Endothelial cell (in vitro differentiated cells): ENCODE measurements at regions not wholly inside any gene's neighbourhood (a gene's known extent, or its start where the extent isn't known, plus 50 kb on each side); places are given as distances from the start of the nearest gene placed in this dataset.

Experiments
- DNase-seq: peaks from one replicate; pipeline ENCODE4 v3.0.0; 2021; ENCODE audit warnings: low spot score
- H3K27ac Mint-ChIP-seq: one replicate; pipeline ENCODE4 v1.8.0; 2021; ENCODE audit warnings: mixed read lengths, inconsistent platforms; ENCODE audit not compliant: unreplicated experiment
- H3K27me3 Mint-ChIP-seq: one replicate; pipeline ENCODE4 v1.8.0; 2021; ENCODE audit warnings: mild to moderate bottlenecking, moderate library complexity, mixed read lengths, inconsistent platforms; ENCODE audit not compliant: unreplicated experiment
- H3K36me3 Mint-ChIP-seq: one replicate; pipeline ENCODE4 v1.8.0; 2021; ENCODE audit warnings: mild to moderate bottlenecking, low read depth, mixed read lengths, inconsistent platforms; ENCODE audit not compliant: unreplicated experiment
- H3K4me1 Mint-ChIP-seq: one replicate; pipeline ENCODE4 v1.8.0; 2021; ENCODE audit warnings: mild to moderate bottlenecking, mixed read lengths, inconsistent platforms; ENCODE audit not compliant: unreplicated experiment
- H3K4me3 Mint-ChIP-seq: one replicate; pipeline ENCODE4 v1.8.0; 2021; ENCODE audit warnings: mild to moderate bottlenecking, mixed read lengths, inconsistent platforms; ENCODE audit not compliant: unreplicated experiment
- H3K9me3 Mint-ChIP-seq: one replicate; pipeline ENCODE4 v1.8.0; 2021; ENCODE audit warnings: mixed read lengths, inconsistent platforms; ENCODE audit not compliant: unreplicated experiment
- TF ChIP-seq, protein P1 (sequence below): fragments of 200-600 bp; sonication (generic); IDR thresholded peaks from one replicate; pipeline ENCODE4 v1.5.0; 2021; ENCODE audit warnings: antibody characterized with exemption; ENCODE audit not compliant: unreplicated experiment

DNA sequence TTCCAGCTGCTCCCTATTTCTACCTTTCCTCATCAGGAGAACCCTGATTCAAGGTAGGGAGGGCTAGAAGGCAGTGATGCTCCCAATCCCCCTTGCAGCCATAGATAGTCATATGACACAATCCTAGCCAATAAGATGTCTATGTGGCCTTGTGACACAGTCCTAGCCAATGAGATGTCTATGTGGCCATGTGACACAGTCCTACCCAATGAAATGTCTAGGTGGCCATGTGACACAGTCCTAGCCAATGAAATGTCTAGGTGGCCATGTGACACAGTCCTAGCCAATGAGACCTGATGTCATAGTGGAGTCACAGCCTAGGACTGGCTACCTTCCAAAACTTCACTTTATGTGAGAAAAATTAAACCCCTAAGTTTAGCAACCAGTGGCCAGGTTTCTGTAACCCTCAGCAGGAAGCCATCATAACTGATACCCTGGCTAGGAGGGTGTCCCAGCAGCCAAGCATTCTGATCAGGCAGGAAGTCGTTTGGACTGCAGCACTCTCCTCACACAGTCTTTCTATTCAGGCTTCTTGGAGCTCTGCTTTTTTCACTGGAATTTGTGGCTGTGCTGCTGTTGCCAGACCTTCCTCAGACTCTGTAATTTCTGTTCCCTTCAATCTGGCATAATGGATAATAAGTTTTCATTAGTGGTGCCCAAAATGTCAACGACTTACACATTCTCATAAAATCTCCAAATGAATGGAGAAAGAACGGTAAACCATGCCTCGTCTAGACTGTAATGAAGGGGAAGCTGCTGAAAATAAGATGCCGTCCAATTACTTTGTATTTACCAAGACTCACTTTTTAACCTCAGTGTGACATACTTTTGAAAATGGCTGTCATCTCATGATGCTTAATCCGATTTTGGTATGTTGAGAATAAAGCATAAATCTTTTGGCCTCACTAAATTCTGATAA is 165.0 kb upstream of the NCKAP5 start:
- Mint-ChIP-seq H3K27ac (no peak overlapping the region), H3K36me3 (no peaks in the 10 kb centered on the region), H3K4me3 (no peak overlapping the region), H3K27me3 (peaks cover 3% of the 10 kb centered on the region), H3K4me1 (peaks cover 2% of the 10 kb centered on the region), H3K9me3 (no peaks in the 10 kb centered on the region)
- DNase-seq: no peak
- TF ChIP-seq, protein P1, sequence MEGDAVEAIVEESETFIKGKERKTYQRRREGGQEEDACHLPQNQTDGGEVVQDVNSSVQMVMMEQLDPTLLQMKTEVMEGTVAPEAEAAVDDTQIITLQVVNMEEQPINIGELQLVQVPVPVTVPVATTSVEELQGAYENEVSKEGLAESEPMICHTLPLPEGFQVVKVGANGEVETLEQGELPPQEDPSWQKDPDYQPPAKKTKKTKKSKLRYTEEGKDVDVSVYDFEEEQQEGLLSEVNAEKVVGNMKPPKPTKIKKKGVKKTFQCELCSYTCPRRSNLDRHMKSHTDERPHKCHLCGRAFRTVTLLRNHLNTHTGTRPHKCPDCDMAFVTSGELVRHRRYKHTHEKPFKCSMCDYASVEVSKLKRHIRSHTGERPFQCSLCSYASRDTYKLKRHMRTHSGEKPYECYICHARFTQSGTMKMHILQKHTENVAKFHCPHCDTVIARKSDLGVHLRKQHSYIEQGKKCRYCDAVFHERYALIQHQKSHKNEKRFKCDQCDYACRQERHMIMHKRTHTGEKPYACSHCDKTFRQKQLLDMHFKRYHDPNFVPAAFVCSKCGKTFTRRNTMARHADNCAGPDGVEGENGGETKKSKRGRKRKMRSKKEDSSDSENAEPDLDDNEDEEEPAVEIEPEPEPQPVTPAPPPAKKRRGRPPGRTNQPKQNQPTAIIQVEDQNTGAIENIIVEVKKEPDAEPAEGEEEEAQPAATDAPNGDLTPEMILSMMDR: no peak

DNA sequence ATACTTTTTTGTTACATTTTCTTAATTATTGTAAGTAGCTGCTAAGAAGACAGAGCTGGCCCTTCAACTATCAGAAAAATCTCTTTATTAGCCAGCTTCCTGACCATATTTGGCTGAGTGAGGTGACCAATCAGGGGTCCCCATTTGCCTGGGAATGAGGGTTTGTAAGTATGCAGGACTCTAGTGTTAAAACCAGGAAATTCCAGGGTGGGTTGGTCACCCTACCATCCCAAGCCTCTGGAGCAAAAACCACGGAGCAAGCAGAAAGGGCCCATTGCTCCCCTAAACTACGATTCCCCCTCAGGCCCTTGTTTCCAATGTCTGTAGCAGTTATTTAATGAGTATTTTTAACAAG is 165.6 kb upstream of the NCKAP5 start:
- no peaks in the 10 kb centered on the region for H3K36me3 Mint-ChIP-seq
- H3K27me3 Mint-ChIP-seq: peaks cover 3% of the 10 kb centered on the region
- no peak overlapping the region for H3K4me3 Mint-ChIP-seq
- peaks cover 2% of the 10 kb centered on the region for H3K4me1 Mint-ChIP-seq
- no peak for DNase-seq
- H3K27ac Mint-ChIP-seq: no peak overlapping the region
- TF ChIP-seq, protein P1: no peak
- H3K9me3 Mint-ChIP-seq: no peaks in the 10 kb centered on the region

DNA sequence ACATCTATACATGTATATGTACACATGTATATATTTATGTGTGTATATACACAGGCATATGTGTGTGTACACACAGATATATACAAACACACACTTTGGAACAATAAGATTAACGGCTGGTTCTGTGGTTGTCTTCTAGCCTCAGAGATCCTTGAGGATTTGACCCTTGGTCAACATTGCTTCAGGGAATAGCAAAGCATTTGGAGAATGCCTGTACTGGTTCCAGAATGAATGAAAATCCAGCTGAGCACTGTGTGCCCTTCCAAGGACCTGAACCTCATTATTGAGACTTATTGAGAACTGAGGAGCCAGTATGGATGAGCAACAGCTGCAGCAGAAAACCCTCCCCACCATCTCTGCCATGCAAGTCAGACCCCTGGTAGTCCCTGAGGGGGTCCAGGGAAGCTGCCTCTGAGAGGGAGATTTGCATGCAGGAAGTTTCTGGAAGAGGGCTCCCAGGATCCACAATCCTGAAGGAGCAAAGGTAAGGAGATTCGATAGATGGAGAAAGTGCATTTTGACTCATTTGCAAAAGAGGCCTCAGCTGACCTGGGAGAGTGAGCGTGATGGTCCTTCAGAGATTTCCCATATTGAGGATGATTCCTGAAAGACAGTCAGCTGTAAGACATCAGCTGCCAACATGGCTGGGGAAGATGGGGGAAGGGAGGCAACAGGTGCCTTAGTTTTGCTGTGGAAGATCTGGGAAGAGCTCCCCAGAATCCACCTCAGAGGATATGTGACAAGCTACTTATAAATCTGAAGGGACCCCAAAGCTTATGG is 166.6 kb upstream of the NCKAP5 start:
- Mint-ChIP-seq H3K27ac (no peak overlapping the region), H3K4me1 (peaks cover 2% of the 10 kb centered on the region), H3K27me3 (peaks cover 3% of the 10 kb centered on the region), H3K9me3 (no peaks in the 10 kb centered on the region), H3K4me3 (no peak overlapping the region), H3K36me3 (no peaks in the 10 kb centered on the region)
- TF ChIP-seq, protein P1: no peak
- DNase-seq: no peak

DNA sequence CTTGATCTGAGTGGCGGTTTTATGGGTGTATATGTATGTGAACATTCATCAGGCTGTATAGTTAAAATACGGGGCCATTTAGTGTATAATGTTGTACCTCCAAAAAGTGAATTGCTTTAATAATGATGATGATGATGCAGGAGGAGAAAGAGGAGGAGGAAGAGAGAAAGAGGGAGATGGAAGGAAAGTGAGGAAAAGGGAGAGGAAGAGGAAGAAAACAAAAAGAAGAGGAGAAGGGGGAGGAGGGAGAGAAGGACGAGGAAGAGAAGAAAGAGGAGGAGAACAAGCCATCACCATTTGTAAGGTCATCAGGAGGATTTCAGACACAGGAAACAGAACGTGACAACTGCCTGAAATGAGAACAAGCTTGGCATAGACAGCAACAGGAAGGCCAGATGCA is 168.4 kb upstream of the NCKAP5 start:
- H3K4me1 Mint-ChIP-seq: peaks cover 2% of the 10 kb centered on the region
- H3K36me3 Mint-ChIP-seq: no peaks in the 10 kb centered on the region
- no peak overlapping the region for H3K4me3 Mint-ChIP-seq
- TF ChIP-seq, protein P1: no peak
- no peak overlapping the region for H3K27ac Mint-ChIP-seq
- DNase-seq: no peak
- peaks cover 3% of the 10 kb centered on the region for H3K27me3 Mint-ChIP-seq
- H3K9me3 Mint-ChIP-seq: no peaks in the 10 kb centered on the region
